NCI-H748 (cell line): ENCODE measurements at regions not wholly inside any gene's neighbourhood (a gene's known extent, or its start where the extent isn't known, plus 50 kb on each side); places are given as distances from the start of the nearest gene placed in this dataset.

Source experiments
- DNase-seq: peaks from one replicate; lab custom pipeline; 2025; ENCODE audit not compliant: unreplicated experiment; lab: John Stamatoyannopoulos, UW

DNA sequence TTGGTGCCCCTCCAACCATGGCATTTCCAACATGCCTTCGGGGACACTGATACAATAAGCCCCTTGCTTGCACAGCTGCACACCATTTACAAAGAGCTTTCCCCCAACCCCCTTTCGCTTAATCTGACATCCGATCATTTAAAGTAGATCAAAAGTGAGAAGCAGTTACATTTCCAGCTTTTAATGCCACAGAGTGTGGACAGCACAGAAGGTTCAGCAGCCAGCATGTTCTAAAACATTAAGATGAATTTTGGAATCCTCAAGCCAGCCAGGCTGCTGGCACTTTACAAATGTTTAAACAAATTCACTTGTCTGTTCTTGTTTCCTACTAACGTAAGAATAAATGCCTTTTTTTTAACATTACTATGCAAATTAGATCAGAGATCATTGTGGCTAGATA, 284.4 kb upstream of the LDB2 start:
- DNase-seq: no peak

DNA sequence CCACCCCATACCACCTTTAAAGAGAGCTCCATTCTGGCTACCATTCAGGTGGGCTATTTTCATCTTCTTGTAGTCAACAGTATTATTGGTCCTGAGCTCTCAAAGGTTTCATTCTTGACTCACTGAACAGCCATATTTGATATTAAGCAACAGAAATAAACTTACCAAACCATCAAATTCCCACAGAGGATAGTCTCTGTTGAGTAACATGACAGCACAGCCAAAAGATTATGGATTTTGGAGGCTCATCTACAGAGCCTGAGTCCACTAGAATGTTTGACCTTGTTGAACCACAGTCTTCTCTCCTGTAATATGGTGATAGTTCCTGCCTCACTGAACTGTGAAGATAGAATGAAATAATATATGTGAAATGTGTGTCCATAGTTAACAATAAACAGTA, 276.3 kb upstream of the LDB2 start:
- no peak for DNase-seq

DNA sequence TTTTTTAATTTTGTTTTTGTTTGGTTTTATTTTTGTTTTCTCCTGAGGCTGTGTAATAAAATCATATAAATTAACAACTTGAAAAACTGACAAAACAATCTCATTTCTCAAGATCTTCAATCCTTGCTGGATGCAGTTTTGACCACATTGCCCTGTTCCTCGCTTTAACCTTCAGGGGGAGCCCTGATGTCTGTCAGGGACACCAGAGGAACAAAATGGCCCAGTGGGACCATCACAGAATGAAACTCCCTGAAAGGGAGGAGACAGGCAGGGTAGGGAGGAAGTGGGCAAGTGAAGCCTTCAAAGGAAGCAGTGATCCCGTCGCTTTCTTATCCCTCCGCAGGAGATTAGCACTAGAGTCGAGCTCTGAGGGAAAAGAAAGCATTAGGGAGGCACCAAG, 274.9 kb upstream of the LDB2 start:
- DNase-seq: no peak

DNA sequence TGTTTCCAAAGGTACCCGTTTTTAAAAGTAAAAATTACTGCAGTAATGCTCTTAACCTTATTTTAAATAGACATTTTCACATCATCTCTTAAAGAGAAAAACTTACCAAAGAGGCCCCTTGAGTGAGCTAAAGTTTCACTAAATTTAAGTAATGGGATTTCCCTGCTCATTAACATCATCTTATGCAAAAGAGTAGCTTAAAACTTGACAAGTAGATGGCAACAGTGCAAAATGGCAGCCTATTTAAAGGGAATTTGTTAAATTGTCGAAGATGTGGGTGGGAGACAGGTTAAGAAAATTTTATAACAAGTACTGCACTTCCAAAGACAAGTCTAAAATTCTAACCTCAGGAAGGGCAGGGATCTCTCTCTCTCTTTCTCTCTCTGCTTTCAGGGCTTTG, 271.7 kb upstream of the LDB2 start:
- no peak for DNase-seq

DNA sequence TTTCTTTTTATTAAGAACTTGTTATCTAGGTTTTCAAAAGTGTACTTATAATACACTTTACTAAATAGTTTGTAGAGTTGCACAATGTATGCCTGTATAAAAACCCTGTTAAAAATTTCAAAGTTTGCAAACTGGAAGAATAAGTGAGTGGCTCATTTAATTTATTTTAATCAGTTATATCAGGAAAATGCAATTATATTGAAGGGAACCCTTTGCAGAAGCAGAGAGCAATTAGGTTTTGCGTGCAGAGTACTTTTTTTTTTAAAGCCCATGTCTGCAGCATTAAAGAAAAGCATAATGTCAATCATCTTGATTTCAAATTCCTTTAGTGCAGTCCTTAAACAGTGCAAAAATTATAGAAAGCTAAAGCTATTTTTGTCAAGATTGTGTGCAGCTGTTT, 271.3 kb upstream of the LDB2 start:
- no peak for DNase-seq

DNA sequence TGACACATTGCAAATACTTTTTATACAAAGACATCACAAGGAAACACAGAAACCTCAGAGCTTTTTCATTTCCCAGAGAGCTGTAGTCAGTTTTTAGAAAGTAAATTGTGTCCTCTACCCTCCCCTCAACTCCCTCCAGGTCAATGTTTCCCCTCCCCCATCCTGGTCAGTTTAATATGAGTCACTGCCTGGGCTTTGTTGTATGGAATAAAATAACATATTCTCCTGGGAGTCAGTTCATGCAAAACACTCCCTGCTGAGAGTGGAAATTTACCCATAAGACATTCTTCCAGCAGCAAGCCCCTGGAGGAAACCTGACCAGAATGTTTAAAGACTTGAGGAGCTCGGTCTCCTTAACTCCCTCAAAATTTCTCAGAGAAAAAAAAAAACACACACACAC, 270.1 kb upstream of the LDB2 start:
- no peak for DNase-seq

DNA sequence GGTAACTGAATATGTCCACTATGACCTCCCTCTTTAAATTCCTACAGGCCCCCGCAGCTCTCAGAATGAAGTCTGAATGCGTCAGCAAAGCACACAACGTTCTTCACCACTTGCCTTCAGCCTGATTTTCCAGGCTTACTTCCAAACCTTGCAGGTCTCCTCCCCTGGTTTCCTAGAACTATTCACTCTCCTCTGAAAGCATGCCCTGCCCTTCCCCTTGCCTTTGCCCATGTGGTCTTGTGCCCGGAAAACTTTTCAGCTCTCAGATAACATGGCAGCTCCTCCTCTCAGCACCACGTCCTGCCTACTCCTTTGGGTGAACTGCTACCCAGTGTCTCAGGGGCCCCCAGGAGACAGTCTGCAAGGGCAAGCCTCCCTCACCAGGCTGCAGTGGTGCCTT, 268.5 kb upstream of the LDB2 start:
- no peak for DNase-seq

DNA sequence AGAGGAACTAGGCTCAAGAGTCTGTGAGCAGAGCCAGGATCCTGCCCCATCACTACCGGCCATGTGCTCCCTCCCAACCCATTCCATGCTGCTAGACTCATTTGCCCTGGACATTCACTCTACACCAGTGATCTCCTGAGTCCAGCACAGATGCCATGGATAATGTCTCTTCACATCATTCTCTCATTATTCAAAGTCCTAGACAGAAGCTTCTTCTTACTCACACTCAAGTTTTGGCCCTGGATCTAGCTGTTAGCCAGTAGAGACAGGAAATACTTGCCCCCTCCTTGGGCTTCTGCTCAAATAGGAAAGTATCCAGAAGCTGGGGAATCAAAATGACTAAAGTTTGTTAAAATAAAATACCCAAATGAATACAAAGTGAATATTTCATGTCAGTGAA, 266.8 kb upstream of the LDB2 start:
- DNase-seq: no peak

DNA sequence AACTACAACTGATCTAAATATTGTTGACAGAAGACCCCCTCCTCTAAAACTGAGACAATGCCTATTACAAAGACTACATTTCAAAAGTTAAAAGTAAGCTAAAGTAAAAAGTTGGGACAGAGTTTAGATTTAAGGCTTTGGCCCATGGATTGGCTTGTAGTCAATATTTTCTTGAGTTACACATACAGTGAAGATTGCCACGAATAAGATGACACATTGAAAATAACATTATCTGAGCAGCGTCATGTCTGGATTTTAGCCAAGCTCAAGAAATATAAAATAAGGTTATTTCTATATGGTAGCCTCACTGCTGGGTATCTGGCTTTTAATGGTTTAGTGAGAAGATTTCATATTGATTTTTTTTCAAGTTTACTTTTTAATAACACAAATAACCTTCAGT, 266.2 kb upstream of the LDB2 start:
- no peak for DNase-seq

DNA sequence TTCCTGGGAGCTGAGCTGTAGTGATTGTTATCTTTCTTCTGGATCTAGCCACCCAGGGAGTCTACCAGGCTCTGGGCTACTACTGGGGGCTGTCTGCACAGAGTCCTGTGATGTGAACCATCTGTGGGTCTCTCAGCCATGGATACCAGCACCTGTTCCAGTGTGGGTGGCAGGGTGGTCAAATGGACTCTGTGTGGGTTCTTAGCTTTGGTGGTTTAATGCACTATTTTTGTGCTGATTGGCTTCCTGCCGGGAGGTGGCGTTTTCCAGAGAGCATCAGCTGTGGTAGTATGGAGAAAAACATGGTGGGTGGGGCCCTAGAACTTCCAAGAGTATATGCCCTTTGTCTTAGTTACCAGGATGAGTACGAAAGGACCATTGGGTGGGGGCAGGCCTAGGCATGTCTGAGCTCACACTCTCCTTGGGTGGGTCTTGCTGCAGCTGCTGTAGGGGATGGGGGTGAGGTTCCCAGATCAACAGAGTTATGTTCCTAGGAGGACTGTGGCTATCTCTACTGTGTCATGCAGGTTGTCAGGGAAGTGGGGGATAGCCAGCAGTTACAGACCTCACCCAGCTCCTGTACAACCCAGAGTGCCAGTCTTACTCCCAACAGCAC, 264.8 kb upstream of the LDB2 start:
- no peak for DNase-seq

DNA sequence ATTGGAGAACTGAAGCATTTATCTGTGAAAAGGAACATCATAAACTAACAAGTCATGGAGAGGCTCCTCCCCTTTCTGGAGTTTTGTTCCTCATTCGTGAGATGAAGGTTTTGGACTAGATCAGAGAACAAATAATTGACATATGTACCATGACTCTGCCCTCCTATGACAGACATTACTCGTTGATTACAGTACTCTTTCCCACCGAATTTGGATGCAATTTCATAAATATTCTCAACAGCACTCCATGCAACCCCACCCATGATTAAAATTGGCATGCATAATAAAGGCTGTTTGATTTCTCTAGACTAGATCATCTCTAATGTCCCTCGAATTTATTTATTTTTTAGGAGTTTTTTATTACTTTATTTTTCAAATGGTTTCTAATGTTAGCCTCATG, 258.9 kb upstream of the LDB2 start:
- no peak for DNase-seq

DNA sequence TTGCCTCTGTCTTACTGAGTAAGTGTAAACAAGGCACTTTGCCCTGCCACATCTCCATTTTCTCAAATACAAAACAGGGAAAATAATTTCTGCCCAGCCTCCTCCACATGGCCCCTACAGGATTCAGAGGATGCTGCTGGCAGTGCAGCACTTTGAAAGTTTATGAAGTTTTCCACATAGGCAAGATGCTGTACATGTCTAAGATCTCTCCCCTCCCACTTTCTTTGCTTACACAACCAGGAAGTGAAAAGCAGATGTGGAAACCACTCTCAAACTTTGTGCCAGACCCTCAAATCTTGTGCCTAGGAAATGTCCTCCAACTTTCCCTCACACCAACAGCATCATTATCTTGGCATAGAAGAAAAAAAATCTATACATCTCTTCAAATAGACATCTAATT, 257.0 kb upstream of the LDB2 start:
- no peak for DNase-seq

DNA sequence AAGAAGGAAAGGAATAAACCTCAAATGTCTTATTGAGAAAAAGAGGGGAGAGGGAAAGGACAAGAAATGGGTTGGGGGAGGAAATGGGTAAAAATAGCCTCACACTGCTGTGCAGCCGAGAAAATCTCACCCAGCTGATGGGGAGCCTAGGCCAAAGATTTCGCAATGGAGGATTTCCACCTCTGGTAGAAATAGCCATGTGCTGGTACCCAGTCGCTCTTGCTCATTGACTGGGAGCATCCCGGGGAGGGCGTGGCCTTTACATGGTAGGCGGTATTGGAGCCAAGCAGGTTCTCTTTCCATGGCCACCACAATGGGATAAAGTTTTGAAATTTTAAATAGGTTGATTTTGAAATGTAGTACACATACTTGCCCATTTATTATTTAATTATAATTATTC, 255.1 kb upstream of the LDB2 start:
- DNase-seq: no peak

DNA sequence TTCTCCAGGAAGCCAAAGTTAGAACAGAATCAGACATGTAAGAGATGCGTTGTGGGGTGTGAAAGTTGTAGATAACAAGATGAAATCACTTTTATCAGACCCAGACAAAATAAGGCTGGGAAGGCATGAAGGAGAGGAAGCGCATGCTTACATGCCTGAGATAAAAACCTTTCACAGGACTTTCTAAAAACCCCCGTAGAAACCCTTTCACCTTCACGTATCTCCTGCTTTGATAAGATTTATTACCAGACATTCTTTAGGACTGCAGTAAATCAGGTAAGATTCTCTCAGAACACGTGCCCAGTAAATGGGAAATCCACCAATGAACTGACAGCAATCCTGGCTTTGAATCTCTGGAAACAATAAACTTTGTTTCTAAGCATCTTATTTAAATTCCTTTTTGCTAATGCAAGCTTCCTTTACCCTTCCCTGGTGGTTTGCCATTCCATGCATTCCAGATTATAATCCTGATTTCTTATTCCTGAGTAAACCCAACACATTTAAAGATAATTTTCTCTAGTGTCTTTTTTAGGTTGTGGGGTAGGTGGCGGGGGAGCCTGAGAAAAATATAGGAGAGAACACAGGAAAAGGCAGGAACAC, 254.6 kb upstream of the LDB2 start:
- DNase-seq: no peak

DNA sequence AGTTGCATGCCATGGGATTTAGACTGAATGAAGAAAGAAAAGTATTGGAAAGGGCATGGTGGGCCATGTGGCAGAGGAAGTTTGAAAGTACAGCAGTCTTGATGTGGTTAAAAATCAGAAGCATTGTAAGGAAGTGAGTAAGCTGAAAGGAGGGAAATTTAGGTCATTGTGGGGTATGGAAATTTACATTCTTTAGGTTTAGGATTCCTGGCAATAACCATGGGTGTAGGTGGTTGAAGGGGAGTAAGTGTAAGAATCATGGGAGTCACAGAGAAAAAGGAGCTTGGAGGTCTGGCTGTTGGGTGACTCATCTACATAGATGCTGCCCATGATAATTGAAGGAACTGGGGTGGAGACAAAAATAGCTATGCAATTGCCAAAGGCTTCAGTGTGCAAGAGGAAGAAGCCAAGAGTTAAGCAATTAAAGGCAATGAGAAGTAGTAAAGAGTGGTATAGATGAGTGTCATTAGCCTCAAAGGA, 243.8 kb upstream of the LDB2 start:
- DNase-seq: no peak

DNA sequence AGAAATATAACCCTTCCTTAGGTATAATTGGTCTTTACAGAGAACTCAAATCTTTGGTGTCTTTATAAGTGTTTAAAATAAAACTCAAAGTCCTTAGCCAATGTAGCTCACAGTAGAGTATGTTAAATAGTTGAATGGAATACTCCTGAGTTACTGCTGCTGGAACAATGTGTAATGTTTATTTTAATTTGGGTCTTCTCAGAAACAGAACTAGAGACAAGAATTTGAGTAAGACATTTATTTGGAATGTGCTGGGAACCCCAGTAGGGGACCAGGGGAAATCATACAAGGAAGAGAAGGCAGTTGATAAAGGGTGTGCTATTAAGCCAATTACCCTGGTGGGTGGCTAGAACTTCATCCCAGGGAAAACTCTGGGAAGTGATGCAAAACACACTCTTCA, 240.4 kb upstream of the LDB2 start:
- no peak for DNase-seq

DNA sequence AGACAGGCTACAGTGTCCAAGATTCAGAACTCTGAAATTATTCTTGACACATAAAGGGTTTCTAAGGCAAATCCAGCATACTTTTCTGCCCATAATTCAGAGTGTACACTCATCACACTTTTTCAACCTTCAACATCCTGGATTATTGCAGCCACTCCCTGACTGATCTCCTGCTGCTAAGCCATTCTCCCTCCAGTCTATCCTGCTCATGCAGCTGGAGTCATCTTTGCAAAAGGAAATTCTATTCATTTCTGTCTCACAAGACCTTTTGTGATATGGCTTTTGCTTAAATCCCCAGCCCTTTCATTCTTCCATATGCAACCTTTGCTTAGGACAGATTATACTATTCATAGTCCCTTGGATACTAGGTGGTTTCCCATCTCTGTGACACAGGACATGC, 236.1 kb upstream of the LDB2 start:
- no peak for DNase-seq

DNA sequence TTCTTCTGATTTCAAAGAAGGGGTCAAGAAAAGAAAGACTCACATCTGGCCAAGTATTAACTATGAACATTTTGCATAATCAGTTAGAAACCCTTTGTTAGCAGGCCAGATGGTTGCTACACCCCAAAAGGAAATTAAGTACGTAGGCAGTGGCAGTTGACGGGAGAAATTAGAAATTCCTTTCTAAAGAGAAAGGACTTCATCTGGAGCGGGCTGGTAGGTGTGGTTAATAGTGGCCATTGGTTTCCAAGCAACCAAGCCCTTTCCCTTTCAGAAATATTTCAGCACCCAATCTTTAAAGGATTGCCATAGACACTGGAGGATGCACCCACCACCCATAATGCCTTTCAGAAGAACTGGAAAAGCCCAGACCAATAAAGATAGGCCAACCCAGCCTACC, 235.7 kb upstream of the LDB2 start:
- DNase-seq: no peak

DNA sequence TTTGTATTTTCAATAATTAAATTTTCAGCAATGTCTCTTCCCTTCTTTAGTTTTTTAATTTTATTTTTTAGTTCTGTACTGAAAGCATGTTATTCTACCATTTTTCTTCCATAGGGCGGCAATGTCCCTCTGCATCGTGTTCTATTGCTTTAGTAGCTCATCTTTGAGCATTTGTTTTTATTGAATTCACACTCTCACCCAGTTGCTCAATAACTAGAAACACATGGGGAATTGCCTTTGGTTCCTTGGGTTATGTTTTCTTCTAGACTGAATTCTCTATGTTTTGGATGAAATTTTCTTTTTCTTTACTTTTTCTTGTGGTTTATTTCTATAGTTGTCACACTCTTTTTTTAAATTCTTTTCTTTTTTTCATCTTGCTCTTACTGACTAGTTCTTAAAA, 233.8 kb upstream of the LDB2 start:
- DNase-seq: no peak

DNA sequence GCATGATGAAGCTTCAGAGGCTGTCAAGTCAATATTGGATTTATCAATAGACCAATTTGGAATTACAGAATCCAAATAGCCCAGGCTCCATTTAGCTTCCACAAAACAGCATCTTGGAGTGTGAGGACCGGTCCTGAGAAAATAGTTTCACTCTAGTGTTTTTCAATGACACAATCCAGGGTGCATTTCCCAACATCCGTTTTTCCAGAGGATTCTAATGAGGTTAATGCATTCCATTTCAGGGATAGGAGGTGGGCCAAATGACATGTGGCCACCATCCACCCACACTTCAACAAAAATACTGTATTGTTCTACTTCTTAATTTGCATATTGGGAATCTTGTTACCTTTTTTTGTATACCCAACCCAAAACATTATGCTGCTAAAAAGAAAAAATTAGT, 229.8 kb upstream of the LDB2 start:
- no peak for DNase-seq

DNA sequence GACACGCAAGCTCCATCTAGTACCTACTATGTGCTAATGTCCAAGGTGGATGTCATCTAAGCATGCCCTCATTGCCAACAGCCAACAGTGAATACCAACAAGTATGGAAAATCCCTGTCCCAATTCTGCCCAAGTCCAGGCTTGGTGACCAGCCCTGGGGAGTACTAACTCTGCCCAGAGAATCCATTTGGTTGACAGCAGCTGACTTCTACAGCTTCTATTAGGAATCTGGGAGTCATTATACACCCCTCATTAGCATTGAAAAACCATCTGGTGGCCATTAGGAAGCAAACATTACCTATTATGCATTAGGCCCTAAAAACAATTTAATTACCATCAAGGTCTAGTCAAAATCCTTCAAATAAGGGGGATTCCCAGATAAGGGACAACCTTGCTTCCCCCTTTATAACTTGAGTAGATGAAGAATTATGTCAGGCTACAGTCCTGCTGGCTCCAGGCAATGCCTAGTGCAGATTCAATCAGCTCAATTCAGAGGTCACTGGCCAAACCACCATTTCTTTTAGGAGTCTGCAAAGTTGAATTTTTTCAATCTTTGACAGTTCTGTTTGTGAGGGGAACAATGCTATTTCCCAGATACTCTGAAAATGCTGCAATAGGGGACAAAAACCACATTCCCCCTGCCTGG, 228.0 kb upstream of the LDB2 start:
- no peak for DNase-seq

DNA sequence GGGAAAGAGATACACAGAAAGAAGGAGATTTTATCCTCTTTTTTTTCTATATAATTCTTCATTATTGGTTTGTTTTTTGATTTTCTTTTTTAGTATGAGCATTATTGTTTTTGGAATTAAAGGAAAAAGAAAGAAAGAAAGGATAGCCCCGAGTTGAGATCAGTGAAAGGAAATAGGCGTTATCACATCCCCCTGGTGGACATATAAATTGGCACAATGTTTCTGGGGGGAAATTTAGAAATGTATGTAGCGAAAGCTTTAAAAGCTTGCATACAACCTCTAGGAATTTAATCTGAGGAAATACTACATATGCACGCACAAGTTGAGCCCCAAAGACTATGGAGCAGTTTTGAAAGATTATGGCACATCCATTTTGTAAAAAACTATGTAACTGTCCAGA, 226.3 kb upstream of the LDB2 start:
- DNase-seq: no peak

DNA sequence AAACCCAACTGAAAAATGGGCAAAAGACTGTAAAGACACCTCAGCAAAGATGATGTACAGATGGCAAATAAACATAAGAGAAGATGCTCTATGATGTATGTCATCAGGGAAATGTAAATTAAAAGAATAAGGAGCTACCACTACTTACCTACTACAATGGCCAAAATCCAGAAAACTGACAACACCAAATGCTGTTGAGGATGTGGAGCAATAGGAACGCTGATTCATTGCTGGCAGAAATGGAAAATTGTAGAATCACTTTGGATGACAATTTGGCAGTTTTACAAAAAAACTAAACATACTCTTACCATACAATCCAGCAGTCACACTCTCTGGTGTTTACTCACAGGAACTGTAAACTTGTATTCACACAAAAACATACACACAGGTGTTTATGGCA, 222.3 kb upstream of the LDB2 start:
- no peak for DNase-seq
